ENCODE measurements at regions not wholly inside any gene's neighbourhood (a gene's known extent, or its start where the extent isn't known, plus 50 kb on each side); places are given as distances from the start of the nearest gene placed in this dataset.
"Not testable (repeated sequence)": the region's sequence is repeated elsewhere in the genome, so short reads cannot be mapped to it uniquely, and the experiment has no call there.

GRCh38 chr3:125918024-125918423, 51.0 kb upstream of the ROPN1B start:
- not testable (repeated sequence) for DNase-seq

GRCh38 chr3:125918451-125918850, 50.5 kb upstream of the ROPN1B start:
- DNase-seq = not testable (repeated sequence)

- not testable (repeated sequence) for DNase-seq
Measured at GRCh38 chr3:125918866-125919265, 50.1 kb upstream of the ROPN1B start.

Measured in NCI-H1092 (cell line).